Testis (tissue), 2 donors: ENCODE measurements at regions not wholly inside any gene's neighbourhood (a gene's known extent, or its start where the extent isn't known, plus 50 kb on each side); places are given as distances from the start of the nearest gene placed in this dataset.
A peak's percentile ranks its signal among the peaks of the same experiment; 100 is the strongest.
"Not testable (repeated sequence)": the region's sequence is repeated elsewhere in the genome, so short reads cannot be mapped to it uniquely, and the experiment has no call there.

Experiments used
- DNase-seq: peaks from one replicate; pipeline ENCODE4 v3.0.0-alpha.2; 2019
- H3K27ac ChIP-seq, 2 donors: fragments of 200-600 bp; sonication (generic); one replicate each; pipeline ENCODE4 v1.5.1; 2019
- H3K27me3 ChIP-seq: fragments of 200-600 bp; sonication (generic); one replicate; pipeline ENCODE4 v1.5.1; 2019
- H3K36me3 ChIP-seq: fragments of 200-600 bp; sonication (generic); one replicate; pipeline ENCODE4 v1.5.1; 2017; ENCODE audit warnings: low read depth; ENCODE audit errors: missing control alignments
- H3K4me1 ChIP-seq: fragments of 200-600 bp; sonication (generic); one replicate; pipeline ENCODE4 v1.5.1; 2019
- H3K4me3 ChIP-seq, 2 donors: fragments of 200-600 bp; sonication (generic); one replicate each; pipeline ENCODE4 v1.5.1; 2017 to 2019
- H3K9me3 ChIP-seq: fragments of 200-600 bp; sonication (generic); one replicate; pipeline ENCODE4 v1.5.1; 2017
- CTCF ChIP-seq, 3 experiments: fragments of 450-650 bp in 2 of 3; fragments of 200-600 bp in 1 of 3; sonication (generic) in 1 of 3; IDR thresholded peaks; one replicate each; pipeline ENCODE4 v1.5.1; 2016 to 2019; ENCODE audit warnings: antibody characterized with exemption in 3 of 3, mild to moderate bottlenecking in 2 of 3, moderate library complexity in 1 of 3
- POLR2A ChIP-seq: fragments of 450-650 bp; IDR thresholded peaks from one replicate; pipeline ENCODE4 v1.6.1; 2017; ENCODE audit warnings: antibody characterized with exemption, mild to moderate bottlenecking, moderate library complexity
- WGBS, 2 donors: methylation state at CpG; one replicate each; pipeline ENCODE4 v1.1.5; 2018; 5-methylcytosine and 5-hydroxymethylcytosine counted together
- intact Hi-C: fragments of 100-400 bp; cut with DNase I; formaldehyde crosslinking; loops from one replicate; pipeline ENCODE4 v1.15.1; 2023; ENCODE audit warnings: low total_unique reads

GRCh38 chr15:21267671-21268395 lies 172.5 kb downstream of the POTEB3 start:
- Histone ChIP-seq H3K9me3 (no peaks in the 10 kb centered on the region), H3K27me3 (no peaks in the 10 kb centered on the region), H3K4me3 (no peak overlapping the region), H3K36me3 (no peaks in the 10 kb centered on the region), H3K27ac (no peak overlapping the region), H3K4me1 (no peaks in the 10 kb centered on the region)
- no peak for DNase-seq
- 79 to 86% methylated on average over 4 of the region's 4 CpGs for WGBS, 2 donors
- intact Hi-C loops, result no loop called here
- TF ChIP-seq CTCF (IDR thresholded peaks at IDR 0.05), result no peak
- no peak for TF ChIP-seq POLR2A

- 29 to 31% methylated on average over 2 of the region's 2 CpGs for WGBS, 2 donors
- intact Hi-C loops, result no loop called here
- H3K27ac ChIP-seq, result no peak overlapping the region
Observed at GRCh38 chr15:21267226-21267625, 173.1 kb downstream of the POTEB3 start.

GRCh38 chr15:21265628-21266027 lies 174.7 kb downstream of the POTEB3 start:
- WGBS, 2 donors, result 57 to 75% methylated on average over 3 of the region's 3 CpGs
- H3K4me3 ChIP-seq, DNase-seq, H3K27ac ChIP-seq, H3K36me3 ChIP-seq, H3K27me3 ChIP-seq, H3K4me1 ChIP-seq, H3K9me3 ChIP-seq, intact Hi-C loops: not testable (repeated sequence)

More at GRCh38 chr15:21267226-21267625, 173.1 kb downstream of the POTEB3 start:
- no peaks in the 10 kb centered on the region for H3K4me1 ChIP-seq
- DNase-seq, result no peak
- H3K4me3 ChIP-seq, result no peak overlapping the region
- H3K36me3 ChIP-seq, result no peaks in the 10 kb centered on the region
- H3K9me3 ChIP-seq, result no peaks in the 10 kb centered on the region
- TF ChIP-seq POLR2A, result no peak
- no peak for TF ChIP-seq CTCF (IDR thresholded peaks at IDR 0.05)
- no peaks in the 10 kb centered on the region for H3K27me3 ChIP-seq

- Histone ChIP-seq H3K27ac (no peak overlapping the region), H3K36me3 (no peaks in the 10 kb centered on the region), H3K4me3 (peak overlapping the region; percentile 39 to 53), H3K9me3 (no peaks in the 10 kb centered on the region), H3K4me1 (no peaks in the 10 kb centered on the region), H3K27me3 (no peaks in the 10 kb centered on the region)
- TF ChIP-seq POLR2A (peak; percentile 45), CTCF (IDR thresholded peaks at IDR 0.05) (no peak)
- 62 to 64% methylated on average over 12 of the region's 12 CpGs for WGBS, 2 donors
- intact Hi-C loops, result no loop called here
- peak; percentile 82 for DNase-seq
Observed at GRCh38 chr15:21262851-21263425, 177.4 kb downstream of the POTEB3 start.

GRCh38 chr15:21261965-21262850 lies 178.1 kb downstream of the POTEB3 start:
- peak overlapping the region; percentile 39 to 53 for H3K4me3 ChIP-seq
- DNase-seq, result no peak
- no peaks in the 10 kb centered on the region for H3K27me3 ChIP-seq
- TF ChIP-seq CTCF (IDR thresholded peaks at IDR 0.05) (no peak), POLR2A (no peak)
- H3K27ac ChIP-seq, result no peak overlapping the region
- no peaks in the 10 kb centered on the region for H3K36me3 ChIP-seq
- 69 to 72% methylated on average over 30 of the region's 30 CpGs for WGBS, 2 donors
- no peaks in the 10 kb centered on the region for H3K9me3 ChIP-seq
- intact Hi-C loops, result no loop called here
- no peaks in the 10 kb centered on the region for H3K4me1 ChIP-seq
